ENCODE measurements at regions not wholly inside any gene's neighbourhood (a gene's known extent, or its start where the extent isn't known, plus 50 kb on each side); places are given as distances from the start of the nearest gene placed in this dataset.

DNA sequence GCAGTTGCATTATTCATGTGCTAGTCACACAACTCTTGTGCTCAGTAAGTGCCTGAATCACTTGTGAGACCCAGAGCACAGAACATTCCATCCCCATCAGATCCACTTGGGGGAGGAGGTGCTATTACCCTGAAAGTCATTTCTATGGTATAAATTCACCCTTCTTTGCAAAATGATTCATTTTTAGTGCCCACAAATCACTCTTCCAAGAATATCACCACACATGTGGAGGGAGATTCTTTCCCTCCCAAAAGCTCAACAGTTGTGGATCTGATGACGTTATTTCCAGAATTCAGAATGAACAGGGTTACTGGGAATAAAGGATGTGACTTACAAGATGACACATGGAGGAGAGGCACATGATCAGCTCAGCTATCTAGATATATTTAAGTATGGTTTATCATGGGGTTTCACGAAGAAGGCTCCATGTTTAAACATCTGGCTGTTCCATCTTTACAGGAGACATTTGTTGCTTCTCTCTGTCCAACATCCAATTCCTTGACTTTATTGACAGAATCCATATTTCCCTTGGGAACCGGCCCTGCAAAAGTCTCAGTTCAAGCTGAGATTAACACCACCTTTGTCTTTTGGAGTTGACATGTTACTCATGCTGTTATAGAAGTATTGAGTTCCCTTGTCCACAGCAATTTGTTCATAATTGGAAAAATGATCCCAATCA lies 214.2 kb upstream of the PROK2 start:
- DNase-seq (ENCODE audit: low spot score), result no peak
- Histone ChIP-seq H3K36me3 (ENCODE audit: insufficient read depth, low read length, poor library complexity, severe bottlenecking) (no peaks in the 10 kb centered on the region), H3K9me3 (ENCODE audit: low read depth, low read length, poor library complexity, severe bottlenecking) (no peaks in the 10 kb centered on the region), H3K4me3 (ENCODE audit: low read depth, low read length, poor library complexity, severe bottlenecking) (no peak overlapping the region), H3K27ac (ENCODE audit: low read depth, low read length, poor library complexity, severe bottlenecking) (no peak overlapping the region), H3K27me3 (replicated peaks; ENCODE audit: insufficient read depth, low read depth, low read length, poor library complexity) (no peaks in the 10 kb centered on the region), H3K4me1 (ENCODE audit: insufficient read depth, low read length, poor library complexity, severe bottlenecking) (no peaks in the 10 kb centered on the region)
- intact Hi-C loops (cut with micrococcal nuclease; ENCODE audit: unreplicated experiment), result no loop called here
- no TSS peak for BruUV-seq (replicated peaks)
- ChIA-PET CTCF (no interaction called here), POLR2A (ENCODE audit: low non-redundant PET) (no interaction called here)
- TF ChIP-seq, protein P1, sequence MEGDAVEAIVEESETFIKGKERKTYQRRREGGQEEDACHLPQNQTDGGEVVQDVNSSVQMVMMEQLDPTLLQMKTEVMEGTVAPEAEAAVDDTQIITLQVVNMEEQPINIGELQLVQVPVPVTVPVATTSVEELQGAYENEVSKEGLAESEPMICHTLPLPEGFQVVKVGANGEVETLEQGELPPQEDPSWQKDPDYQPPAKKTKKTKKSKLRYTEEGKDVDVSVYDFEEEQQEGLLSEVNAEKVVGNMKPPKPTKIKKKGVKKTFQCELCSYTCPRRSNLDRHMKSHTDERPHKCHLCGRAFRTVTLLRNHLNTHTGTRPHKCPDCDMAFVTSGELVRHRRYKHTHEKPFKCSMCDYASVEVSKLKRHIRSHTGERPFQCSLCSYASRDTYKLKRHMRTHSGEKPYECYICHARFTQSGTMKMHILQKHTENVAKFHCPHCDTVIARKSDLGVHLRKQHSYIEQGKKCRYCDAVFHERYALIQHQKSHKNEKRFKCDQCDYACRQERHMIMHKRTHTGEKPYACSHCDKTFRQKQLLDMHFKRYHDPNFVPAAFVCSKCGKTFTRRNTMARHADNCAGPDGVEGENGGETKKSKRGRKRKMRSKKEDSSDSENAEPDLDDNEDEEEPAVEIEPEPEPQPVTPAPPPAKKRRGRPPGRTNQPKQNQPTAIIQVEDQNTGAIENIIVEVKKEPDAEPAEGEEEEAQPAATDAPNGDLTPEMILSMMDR (conservative IDR thresholded peaks at IDR 0.05; ENCODE audit: low read depth, low read length), result no peak
- TF ChIP-seq EZH2 (IDR thresholded peaks at IDR 0.05; ENCODE audit: borderline replicate concordance, low read depth, low read length, poor library complexity, severe bottlenecking), result no peak

- no TSS peak for BruUV-seq (replicated peaks)
- Histone ChIP-seq H3K27ac (ENCODE audit: low read depth, low read length, poor library complexity, severe bottlenecking) (no peak overlapping the region), H3K27me3 (replicated peaks; ENCODE audit: insufficient read depth, low read depth, low read length, poor library complexity) (no peaks in the 10 kb centered on the region), H3K36me3 (ENCODE audit: insufficient read depth, low read length, poor library complexity, severe bottlenecking) (no peaks in the 10 kb centered on the region), H3K4me3 (ENCODE audit: low read depth, low read length, poor library complexity, severe bottlenecking) (no peak overlapping the region), H3K9me3 (ENCODE audit: low read depth, low read length, poor library complexity, severe bottlenecking) (no peaks in the 10 kb centered on the region), H3K4me1 (ENCODE audit: insufficient read depth, low read length, poor library complexity, severe bottlenecking) (no peaks in the 10 kb centered on the region)
- ChIA-PET CTCF (no interaction called here), POLR2A (ENCODE audit: low non-redundant PET) (no interaction called here)
- no peak for DNase-seq (ENCODE audit: low spot score)
- TF ChIP-seq, protein P1 (conservative IDR thresholded peaks at IDR 0.05; ENCODE audit: low read depth, low read length), result no peak
- intact Hi-C loops (cut with micrococcal nuclease; ENCODE audit: unreplicated experiment), result no loop called here
Observed at GRCh38 chr3:71997066-71997653, 212.2 kb upstream of the PROK2 start.

- CTCF ChIA-PET, result no interaction called here
- TF ChIP-seq EZH2 (IDR thresholded peaks at IDR 0.05; ENCODE audit: borderline replicate concordance, low read depth, low read length, poor library complexity, severe bottlenecking), result no peak
- TF ChIP-seq, protein P1 (conservative IDR thresholded peaks at IDR 0.05; ENCODE audit: low read depth, low read length), result no peak
Observed at GRCh38 chr3:71994906-71995305, 210.0 kb upstream of the PROK2 start.

More at GRCh38 chr3:71994906-71995305, 210.0 kb upstream of the PROK2 start:
- Histone ChIP-seq H3K4me1 (ENCODE audit: insufficient read depth, low read length, poor library complexity, severe bottlenecking) (no peaks in the 10 kb centered on the region), H3K4me3 (ENCODE audit: low read depth, low read length, poor library complexity, severe bottlenecking) (no peak overlapping the region), H3K36me3 (ENCODE audit: insufficient read depth, low read length, poor library complexity, severe bottlenecking) (no peaks in the 10 kb centered on the region), H3K27ac (ENCODE audit: low read depth, low read length, poor library complexity, severe bottlenecking) (no peak overlapping the region), H3K9me3 (ENCODE audit: low read depth, low read length, poor library complexity, severe bottlenecking) (no peaks in the 10 kb centered on the region), H3K27me3 (replicated peaks; ENCODE audit: insufficient read depth, low read depth, low read length, poor library complexity) (no peaks in the 10 kb centered on the region)
- no peak for DNase-seq (ENCODE audit: low spot score)
- BruUV-seq (replicated peaks), result no TSS peak
- intact Hi-C loops (cut with micrococcal nuclease; ENCODE audit: unreplicated experiment), result no loop called here
- POLR2A ChIA-PET (ENCODE audit: low non-redundant PET), result no interaction called here
